ENCODE measurements at regions not wholly inside any gene's neighbourhood (a gene's known extent, or its start where the extent isn't known, plus 50 kb on each side); places are given as distances from the start of the nearest gene placed in this dataset.

DNA sequence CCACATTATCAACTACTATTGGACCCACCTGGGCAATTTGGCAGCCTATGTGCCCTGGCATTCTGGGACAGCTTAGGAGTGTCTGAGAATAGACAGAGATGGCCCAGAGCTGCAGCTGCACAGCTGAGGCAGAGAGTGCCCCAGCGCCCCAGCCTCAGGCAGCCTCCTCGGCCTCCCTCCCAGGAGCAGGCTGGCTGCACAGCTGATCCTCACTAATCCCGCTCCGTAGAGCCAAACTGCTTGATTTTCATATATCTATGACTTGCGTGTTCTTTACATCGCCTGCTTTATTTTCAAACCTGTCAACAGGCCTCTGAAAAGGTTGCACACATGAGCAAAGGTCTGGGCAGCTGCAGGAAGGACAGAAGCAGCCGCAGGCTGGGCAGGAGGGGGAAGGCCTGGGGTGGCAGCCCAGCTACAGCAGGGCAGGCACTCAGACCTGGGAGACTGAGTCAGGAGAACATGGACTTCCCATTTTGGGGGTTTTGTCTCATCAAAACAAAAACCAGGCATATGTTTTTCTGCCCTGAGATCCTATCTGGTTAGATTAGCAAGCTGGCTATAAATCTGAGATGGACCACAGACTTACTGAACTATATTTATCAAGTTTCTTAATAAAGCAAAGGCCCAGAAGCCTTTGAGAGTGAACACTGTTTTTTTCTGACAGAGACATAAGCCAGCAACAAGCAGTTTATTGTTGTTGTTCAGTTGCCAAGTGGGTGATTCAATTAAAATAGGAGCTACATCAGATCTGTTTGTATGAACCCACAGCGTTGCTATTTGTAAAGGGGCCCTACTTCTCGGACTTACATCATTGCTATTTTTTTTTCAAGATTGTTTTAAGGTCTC, 301.8 kb upstream of the DUSP10 start:
- DNase-seq (ENCODE audit: low read depth, low spot score), result no peak

- DNase-seq (ENCODE audit: low read depth, low spot score), result no peak
These were observed 300.2 kb upstream of the DUSP10 start for GRCh38 chr1:222042120-222042519.

DNA sequence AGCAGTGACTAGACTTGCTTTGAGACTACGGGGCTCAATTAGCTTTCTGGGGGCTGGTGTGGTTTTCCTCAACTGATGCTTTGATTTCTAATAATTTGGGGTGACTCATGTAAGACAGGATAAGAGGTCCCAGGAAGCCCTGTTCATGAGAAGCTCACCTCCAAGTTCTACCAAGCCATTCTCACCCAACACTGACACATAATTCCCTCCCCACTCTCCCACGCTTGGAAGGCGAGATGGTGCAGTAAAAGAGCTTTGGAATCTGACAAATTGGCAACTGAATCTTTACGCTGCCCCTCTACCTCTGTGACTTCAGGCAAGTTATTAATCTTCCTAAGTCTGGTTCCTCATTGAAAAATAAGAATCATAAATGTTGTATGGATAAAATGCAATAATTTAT, 299.1 kb upstream of the DUSP10 start:
- DNase-seq (ENCODE audit: low read depth, low spot score), result no peak

DNA sequence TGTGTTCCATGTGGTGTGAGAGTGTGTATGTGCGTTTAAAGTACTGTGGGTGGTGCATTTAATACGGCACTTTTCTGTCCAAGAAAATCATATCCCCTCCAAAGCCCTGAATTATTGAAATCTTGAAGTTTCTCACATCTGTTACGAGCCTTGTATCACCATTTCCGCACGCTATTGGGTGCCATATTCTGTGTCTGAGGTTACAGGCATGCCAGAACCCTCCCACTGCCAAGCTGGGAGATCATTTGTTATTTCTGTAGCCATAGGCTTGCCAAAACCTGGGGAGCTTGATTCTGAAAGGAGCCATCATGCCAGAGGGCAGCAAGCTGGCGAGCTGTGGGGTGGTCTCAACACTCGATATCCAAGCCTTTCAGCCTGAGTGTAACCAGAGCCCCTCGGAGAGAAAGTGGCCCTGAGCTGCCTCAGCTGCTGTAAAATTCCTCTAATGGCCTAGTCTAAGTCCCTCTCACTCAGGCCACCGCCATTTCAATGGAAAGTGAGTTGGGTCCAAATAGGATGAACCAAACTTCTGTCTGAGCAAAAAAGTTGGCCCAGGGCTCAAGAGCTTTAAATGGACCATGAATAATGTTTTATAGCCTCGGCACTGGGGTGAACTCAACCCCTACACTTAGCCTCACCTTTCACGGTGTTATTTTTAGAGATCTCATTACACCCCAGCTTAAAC, 298.4 kb upstream of the DUSP10 start:
- no peak for DNase-seq (ENCODE audit: low read depth, low spot score)

GRCh38 chr1:222038971-222039370, 297.1 kb upstream of the DUSP10 start:
- no peak for DNase-seq (ENCODE audit: low read depth, low spot score)

DNA sequence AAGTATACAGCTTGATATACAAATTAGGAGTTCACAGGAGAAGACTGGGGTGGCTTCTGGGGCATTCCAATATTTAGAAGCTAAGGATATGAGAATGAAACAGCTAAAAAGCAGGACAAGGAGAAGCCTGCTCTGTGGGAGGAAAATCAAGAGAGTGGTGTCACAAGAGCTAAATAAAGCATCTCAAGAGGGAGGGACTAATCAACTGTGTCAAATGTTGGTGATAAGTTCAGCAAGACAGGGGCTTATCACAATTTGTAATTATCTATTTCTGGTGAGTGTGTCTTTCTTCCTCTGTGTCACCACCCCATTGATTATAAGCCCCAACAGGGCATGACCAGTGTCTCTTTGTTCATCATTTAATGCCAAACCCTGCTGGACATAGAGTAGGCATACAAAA, 295.8 kb upstream of the DUSP10 start:
- DNase-seq (ENCODE audit: low read depth, low spot score), result no peak

GRCh38 chr1:222034790-222035189, 292.9 kb upstream of the DUSP10 start:
- DNase-seq (ENCODE audit: low read depth, low spot score), result no peak

DNA sequence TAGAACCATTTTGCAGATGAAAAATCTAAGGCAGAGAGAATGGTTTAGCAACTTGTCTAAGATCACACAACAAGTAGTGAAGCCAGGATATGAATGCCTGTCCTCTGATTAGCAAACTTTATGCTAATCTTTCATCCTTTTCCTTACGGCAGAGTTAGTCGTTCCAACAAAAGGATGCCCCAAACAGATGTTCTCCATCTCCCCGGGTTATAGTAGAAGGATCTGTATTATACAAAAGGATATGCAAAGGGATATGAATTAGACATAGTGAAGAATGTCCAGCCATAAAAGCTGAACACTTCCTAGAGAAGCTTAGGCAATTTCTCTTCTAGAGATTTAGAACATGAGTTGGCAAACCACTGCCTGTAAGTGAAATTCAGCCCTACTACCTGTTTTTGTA, 291.6 kb upstream of the DUSP10 start:
- DNase-seq (ENCODE audit: low read depth, low spot score), result no peak

- DNase-seq (ENCODE audit: low read depth, low spot score), result no peak
These were observed 289.4 kb upstream of the DUSP10 start for GRCh38 chr1:222031318-222031717.

- no peak for DNase-seq (ENCODE audit: low read depth, low spot score)
These were observed 286.8 kb upstream of the DUSP10 start for GRCh38 chr1:222028676-222029075.

GRCh38 chr1:222028116-222028515, 286.2 kb upstream of the DUSP10 start:
- DNase-seq (ENCODE audit: low read depth, low spot score), result no peak

- DNase-seq (ENCODE audit: low read depth, low spot score), result no peak
These were observed 284.4 kb upstream of the DUSP10 start for GRCh38 chr1:222026280-222026679.

DNA sequence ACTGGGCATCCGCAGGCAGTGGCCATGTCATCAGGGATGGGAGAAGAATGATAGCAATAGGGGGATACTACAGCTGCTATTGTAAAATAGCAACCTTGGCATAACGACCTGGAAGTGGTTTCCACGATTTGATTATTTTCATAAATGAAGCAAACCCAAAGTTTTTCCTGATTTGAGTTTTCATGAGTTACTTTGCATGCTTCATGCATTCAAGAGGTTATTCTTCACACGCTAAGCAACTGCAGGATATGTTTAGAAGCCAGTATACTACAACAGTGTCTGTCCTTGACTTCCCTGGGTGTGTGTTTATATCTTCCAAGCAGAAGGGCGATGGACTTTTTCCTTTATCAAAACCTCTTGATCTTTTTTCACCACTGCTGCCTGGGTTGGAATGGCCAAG, 281.1 kb upstream of the DUSP10 start:
- DNase-seq (ENCODE audit: low read depth, low spot score), result no peak

DNA sequence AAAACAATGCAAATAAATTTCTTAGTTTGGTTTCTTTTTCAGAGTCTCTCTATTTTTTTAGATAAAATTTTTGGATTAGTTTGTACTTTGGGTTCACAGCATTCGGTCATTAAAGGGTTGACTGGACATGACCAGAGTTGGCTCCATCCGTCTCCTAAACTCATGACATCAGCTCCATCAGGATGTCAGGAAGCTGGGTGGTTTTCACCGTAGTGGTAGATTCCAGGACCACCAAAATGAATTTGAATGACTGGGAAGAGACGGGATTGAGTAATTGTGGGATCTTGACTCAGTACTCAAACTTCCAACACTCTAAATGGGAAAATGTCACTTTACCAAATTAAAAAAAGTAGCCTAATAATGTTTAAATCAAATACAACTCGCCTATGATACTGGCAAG, 279.2 kb upstream of the DUSP10 start:
- no peak for DNase-seq (ENCODE audit: low read depth, low spot score)

GRCh38 chr1:222020553-222020952, 278.7 kb upstream of the DUSP10 start:
- DNase-seq (ENCODE audit: low read depth, low spot score), result no peak

GRCh38 chr1:222019029-222019428, 277.1 kb upstream of the DUSP10 start:
- DNase-seq (ENCODE audit: low read depth, low spot score), result no peak

DNA sequence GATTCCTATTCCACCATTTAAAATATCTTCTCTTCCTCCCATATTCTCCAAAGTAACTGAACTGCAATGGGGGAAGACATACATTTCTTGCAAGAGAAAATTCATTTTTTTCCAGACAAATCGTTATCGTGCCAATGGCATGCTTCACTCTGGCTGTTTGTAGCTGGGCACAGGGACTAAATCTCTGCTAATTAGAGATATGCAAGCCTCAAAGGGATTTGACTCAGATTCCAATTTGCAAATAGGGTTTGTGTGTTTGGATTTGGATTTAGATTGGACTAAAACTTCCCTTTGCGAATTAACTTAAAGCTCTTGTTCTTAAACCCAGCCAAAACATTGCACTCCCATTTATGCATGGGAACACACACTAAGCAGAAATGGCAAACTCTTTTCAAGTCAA, 276.2 kb upstream of the DUSP10 start:
- DNase-seq (ENCODE audit: low read depth, low spot score), result no peak

DNA sequence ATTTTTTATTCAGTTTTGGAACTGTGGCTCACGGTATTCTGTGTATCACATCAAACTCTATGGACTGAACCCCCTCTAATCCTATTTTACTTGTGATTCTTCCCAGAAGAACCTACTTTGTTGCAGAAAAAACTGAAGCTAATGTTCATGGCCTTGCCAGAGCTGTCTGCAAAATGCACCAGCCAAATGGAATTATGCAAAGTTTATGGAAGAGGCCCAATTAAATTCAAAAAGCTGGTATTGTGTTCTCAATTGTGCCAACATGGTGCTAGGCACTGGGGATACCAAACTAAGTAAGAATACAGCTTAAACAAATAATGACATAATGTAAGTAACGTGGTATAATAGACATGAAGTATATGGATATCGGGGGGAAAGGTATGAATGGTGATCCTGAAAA, 273.8 kb upstream of the DUSP10 start:
- no peak for DNase-seq (ENCODE audit: low read depth, low spot score)

DNA sequence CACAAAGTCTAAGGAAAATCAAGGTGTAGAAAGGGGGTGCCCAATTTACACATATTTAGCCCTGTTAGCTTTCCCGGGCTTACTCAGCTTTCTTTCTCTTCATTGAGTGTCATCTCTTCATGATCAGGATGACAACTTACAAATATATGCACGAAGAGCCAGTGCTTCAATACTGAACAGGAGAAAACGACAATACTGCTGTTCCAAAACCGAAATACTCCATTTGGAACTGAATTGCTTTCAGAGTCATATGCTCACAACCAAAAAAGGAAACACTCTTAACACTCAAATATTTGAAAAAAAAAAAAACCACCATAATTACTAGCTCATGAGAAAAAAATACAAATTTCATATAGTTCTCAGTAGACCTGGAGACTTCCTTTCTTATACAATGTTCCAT, 272.1 kb upstream of the DUSP10 start:
- no peak for DNase-seq (ENCODE audit: low read depth, low spot score)

- DNase-seq (ENCODE audit: low read depth, low spot score), result no peak
These were observed 270.9 kb upstream of the DUSP10 start for GRCh38 chr1:222012816-222013215.

DNA sequence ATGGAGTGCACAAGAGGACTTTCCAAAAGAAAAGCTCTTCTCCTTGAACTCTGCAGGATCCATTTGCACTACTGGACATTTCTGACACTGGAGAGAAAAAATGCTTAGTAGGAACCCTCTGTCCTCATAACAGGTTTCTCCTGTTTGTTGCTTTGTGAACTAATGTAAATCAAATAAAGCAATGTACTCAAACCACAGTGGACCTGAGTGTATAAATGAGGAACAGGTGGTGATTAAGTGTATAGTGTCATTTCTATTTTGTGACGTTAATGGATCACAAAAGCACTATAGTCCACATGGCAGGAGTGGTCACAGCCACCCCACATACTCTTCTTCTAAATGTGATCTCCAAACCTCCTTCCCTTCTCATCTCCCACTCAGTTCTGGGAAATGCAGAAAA, 268.4 kb upstream of the DUSP10 start:
- no peak for DNase-seq (ENCODE audit: low read depth, low spot score)

GRCh38 chr1:222009105-222009730, 267.3 kb upstream of the DUSP10 start:
- DNase-seq (ENCODE audit: low read depth, low spot score), result no peak

DNA sequence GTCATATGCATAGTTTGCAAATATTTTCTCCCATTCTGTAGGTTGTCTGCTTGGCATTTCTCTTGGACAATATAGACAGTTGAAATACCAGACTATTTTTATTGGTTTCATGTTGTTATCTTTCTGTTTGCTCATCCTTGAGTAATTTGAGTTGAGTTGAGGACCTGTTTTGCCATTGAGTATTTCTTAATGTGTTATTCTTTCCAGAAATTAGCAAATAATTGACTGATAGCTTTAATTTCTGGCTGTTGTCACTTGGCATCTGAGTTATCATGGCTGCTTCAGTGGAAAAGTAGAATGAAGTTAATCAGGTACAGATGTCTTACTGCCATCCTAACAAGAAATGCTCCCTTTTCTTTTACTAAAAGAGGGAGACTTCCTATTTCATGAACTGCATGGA, 264.8 kb upstream of the DUSP10 start:
- DNase-seq (ENCODE audit: low read depth, low spot score), result no peak
